Mesothelial cell of epicardium (in vitro differentiated cells): ENCODE measurements at regions not wholly inside any gene's neighbourhood (a gene's known extent, or its start where the extent isn't known, plus 50 kb on each side); places are given as distances from the start of the nearest gene placed in this dataset.

Source experiments
- DNase-seq, 2 experiments: peaks; one replicate each; pipeline ENCODE4 v3.0.0; 2021; ENCODE audit warnings: low spot score in 2 of 2; ENCODE audit not compliant: unreplicated experiment in 2 of 2
- H3K27ac Mint-ChIP-seq: 2 replicates; pipeline ENCODE4 v1.8.0; 2021; ENCODE audit warnings: mixed read lengths
- H3K27me3 Mint-ChIP-seq: 2 replicates; pipeline ENCODE4 v1.8.0; 2021; ENCODE audit warnings: low read depth, mixed read lengths
- H3K36me3 Mint-ChIP-seq: 2 replicates; pipeline ENCODE4 v1.8.0; 2021; ENCODE audit warnings: mixed read lengths
- H3K4me1 Mint-ChIP-seq: 2 replicates; pipeline ENCODE4 v1.8.0; 2021; ENCODE audit warnings: mixed read lengths
- H3K4me3 Mint-ChIP-seq: 2 replicates; pipeline ENCODE4 v1.8.0; 2021; ENCODE audit warnings: mild to moderate bottlenecking, moderate library complexity, mixed read lengths
- H3K9me3 Mint-ChIP-seq: 2 replicates; pipeline ENCODE4 v1.8.0; 2021; ENCODE audit warnings: mixed read lengths
- CTCF ChIP-seq: fragments of 200-600 bp; sonication (generic); IDR thresholded peaks from one replicate; pipeline ENCODE4 v1.5.0; 2021; ENCODE audit warnings: antibody characterized with exemption; ENCODE audit not compliant: unreplicated experiment

GRCh38 chr3:26358405-26358804 lies 264.2 kb upstream of the LRRC3B start:
- DNase-seq, result no peak
- Mint-ChIP-seq H3K27me3 (no peaks in the 10 kb centered on the region), H3K4me1 (peaks cover under 1% of the 10 kb centered on the region), H3K9me3 (no peaks in the 10 kb centered on the region), H3K4me3 (no peak overlapping the region), H3K27ac (no peak overlapping the region), H3K36me3 (no peaks in the 10 kb centered on the region)
- TF ChIP-seq CTCF, result no peak

- no peak overlapping the region for H3K4me3 Mint-ChIP-seq
- no peaks in the 10 kb centered on the region for H3K4me1 Mint-ChIP-seq
- DNase-seq, result no peak
- TF ChIP-seq CTCF, result no peak
- H3K27ac Mint-ChIP-seq, result no peak overlapping the region
- H3K36me3 Mint-ChIP-seq, result no peaks in the 10 kb centered on the region
- no peaks in the 10 kb centered on the region for H3K27me3 Mint-ChIP-seq
- peaks cover 8% of the 10 kb centered on the region for H3K9me3 Mint-ChIP-seq
Observed at GRCh38 chr3:26365706-26366105, 256.9 kb upstream of the LRRC3B start.

GRCh38 chr3:26368312-26368711 lies 254.3 kb upstream of the LRRC3B start:
- Mint-ChIP-seq H3K27ac (no peak overlapping the region), H3K9me3 (peaks cover 8% of the 10 kb centered on the region), H3K4me3 (no peak overlapping the region), H3K36me3 (no peaks in the 10 kb centered on the region), H3K4me1 (no peaks in the 10 kb centered on the region), H3K27me3 (no peaks in the 10 kb centered on the region)
- no peak for TF ChIP-seq CTCF
- no peak for DNase-seq

- DNase-seq, result no peak
- Mint-ChIP-seq H3K9me3 (peaks cover 5% of the 10 kb centered on the region), H3K4me3 (no peak overlapping the region), H3K4me1 (no peaks in the 10 kb centered on the region), H3K27me3 (no peaks in the 10 kb centered on the region), H3K36me3 (no peaks in the 10 kb centered on the region), H3K27ac (no peak overlapping the region)
- no peak for TF ChIP-seq CTCF
Observed at GRCh38 chr3:26369133-26369532, 253.4 kb upstream of the LRRC3B start.

GRCh38 chr3:26375843-26376530 lies 246.6 kb upstream of the LRRC3B start:
- no peak overlapping the region for H3K27ac Mint-ChIP-seq
- no peak for DNase-seq
- H3K27me3 Mint-ChIP-seq, result no peaks in the 10 kb centered on the region
- no peak for TF ChIP-seq CTCF
- no peaks in the 10 kb centered on the region for H3K9me3 Mint-ChIP-seq
- no peak overlapping the region for H3K4me3 Mint-ChIP-seq
- no peaks in the 10 kb centered on the region for H3K36me3 Mint-ChIP-seq
- no peaks in the 10 kb centered on the region for H3K4me1 Mint-ChIP-seq

GRCh38 chr3:26381411-26381810 lies 241.2 kb upstream of the LRRC3B start:
- no peaks in the 10 kb centered on the region for H3K9me3 Mint-ChIP-seq
- no peak for DNase-seq
- no peaks in the 10 kb centered on the region for H3K27me3 Mint-ChIP-seq
- no peak overlapping the region for H3K4me3 Mint-ChIP-seq
- H3K27ac Mint-ChIP-seq, result no peak overlapping the region
- peaks cover 4% of the 10 kb centered on the region for H3K4me1 Mint-ChIP-seq
- H3K36me3 Mint-ChIP-seq, result no peaks in the 10 kb centered on the region
- TF ChIP-seq CTCF, result no peak
